GM12892 (cell line): ENCODE measurements at regions not wholly inside any gene's neighbourhood (a gene's known extent, or its start where the extent isn't known, plus 50 kb on each side); places are given as distances from the start of the nearest gene placed in this dataset.

Source experiments
- POLR2A ChIP-seq: IDR thresholded peaks from 2 replicates; pipeline ENCODE4 v1.6.1; 2011; ENCODE audit warnings: low read depth, low read length, control low read depth
- POLR2AphosphoS5 ChIP-seq: IDR thresholded peaks from 2 replicates; pipeline ENCODE4 v1.6.1; 2011; ENCODE audit warnings: low read depth, low read length, control low read depth

GRCh38 chr2:6214471-6214870, 522.3 kb downstream of the SOX11 start:
- TF ChIP-seq POLR2A (no peak), POLR2AphosphoS5 (no peak)
